Body of pancreas (tissue), 4 donors: ENCODE measurements at regions not wholly inside any gene's neighbourhood (a gene's known extent, or its start where the extent isn't known, plus 50 kb on each side); places are given as distances from the start of the nearest gene placed in this dataset.

Experiments
- ATAC-seq: fragments of 150-250 bp; one replicate; pipeline ENCODE4 v1.9.1; 2016
- DNase-seq, 4 donors: peaks; one replicate each; pipeline ENCODE4 v3.0.0-alpha.2; 2019
- H3K27ac ChIP-seq, 4 donors: fragments of 200-600 bp; sonication (generic); 1 replicate in 3 of 4; 2 replicates in 1 of 4; pipeline versions ENCODE4 v1.5.1 to v1.6.1; 2016 to 2019; ENCODE audit warnings: mild to moderate bottlenecking in 1 of 4, mixed read lengths in 1 of 4, moderate library complexity in 1 of 4
- H3K27me3 ChIP-seq, 2 donors: fragments of 200-600 bp; sonication (generic); one replicate each; pipeline ENCODE4 v1.6.0; 2016; ENCODE audit warnings: mild to moderate bottlenecking in 1 of 2
- H3K36me3 ChIP-seq, 2 donors: fragments of 200-600 bp; sonication (generic); replicated peaks in 1 of 2; 2 replicates each; pipeline ENCODE4 v1.5.1; 2016; ENCODE audit warnings: low read depth in 2 of 2; ENCODE audit not compliant: insufficient read depth in 1 of 2
- H3K4me1 ChIP-seq: fragments of 200-600 bp; sonication (generic); one replicate; pipeline ENCODE4 v1.6.0; 2016
- H3K4me3 ChIP-seq, 2 donors: fragments of 200-600 bp; sonication (generic); 1 replicate in 1 of 2; 2 replicates in 1 of 2; pipeline ENCODE4 v1.5.1; 2016 to 2019
- H3K9me3 ChIP-seq, 3 donors: fragments of 200-600 bp; sonication (generic); 1 replicate in 2 of 3; 2 replicates in 1 of 3; pipeline ENCODE4 v1.5.1; 2016
- POLR2A ChIP-seq, 3 donors: fragments of 450-650 bp; IDR thresholded peaks; one replicate each; pipeline ENCODE4 v1.6.1; 2016; ENCODE audit warnings: antibody characterized with exemption in 3 of 3, mild to moderate bottlenecking in 2 of 3
- WGBS, 2 donors: methylation state at CpG; one replicate each; pipeline ENCODE4 v1.1.5; 2017; 5-methylcytosine and 5-hydroxymethylcytosine counted together
- intact Hi-C: fragments of 100-400 bp; cut with DNase I; formaldehyde crosslinking; loops from one replicate; pipeline ENCODE4 v1.15.1; 2023
- TF ChIP-seq, protein P1 (sequence below), 7 experiments: fragments of 450-650 bp in 4 of 7; fragments of 200-600 bp in 3 of 7; sonication (generic) in 3 of 7; IDR thresholded peaks; one replicate each; pipeline ENCODE4 v1.5.1; 2016 to 2019; ENCODE audit warnings: antibody characterized with exemption in 7 of 7

DNA sequence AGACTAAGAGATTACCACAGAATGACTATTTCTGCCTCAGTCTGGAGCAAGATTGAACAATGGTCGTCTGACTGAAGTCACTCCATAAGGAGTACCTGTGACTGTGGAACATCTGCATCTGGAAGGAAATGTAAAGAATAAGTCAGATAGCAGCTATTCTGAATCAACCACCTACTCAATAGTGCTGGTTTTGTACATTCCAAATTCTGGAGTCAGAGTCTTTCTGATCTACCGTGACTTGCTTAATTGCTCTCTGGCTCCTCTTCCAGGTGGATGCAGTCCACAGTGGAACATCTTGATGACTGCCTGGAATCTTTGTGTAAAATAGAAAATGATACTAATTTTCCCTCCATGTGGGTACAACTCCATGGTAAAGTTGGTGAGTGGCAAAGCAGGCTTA is 156.3 kb upstream of the SEMA3C start:
- 70 to 74% methylated on average over 2 of the region's 2 CpGs for WGBS, 2 donors
- intact Hi-C loops = no loop called here
- TF ChIP-seq POLR2A (IDR thresholded peaks at IDR 0.05) = no peak
- TF ChIP-seq, protein P1, sequence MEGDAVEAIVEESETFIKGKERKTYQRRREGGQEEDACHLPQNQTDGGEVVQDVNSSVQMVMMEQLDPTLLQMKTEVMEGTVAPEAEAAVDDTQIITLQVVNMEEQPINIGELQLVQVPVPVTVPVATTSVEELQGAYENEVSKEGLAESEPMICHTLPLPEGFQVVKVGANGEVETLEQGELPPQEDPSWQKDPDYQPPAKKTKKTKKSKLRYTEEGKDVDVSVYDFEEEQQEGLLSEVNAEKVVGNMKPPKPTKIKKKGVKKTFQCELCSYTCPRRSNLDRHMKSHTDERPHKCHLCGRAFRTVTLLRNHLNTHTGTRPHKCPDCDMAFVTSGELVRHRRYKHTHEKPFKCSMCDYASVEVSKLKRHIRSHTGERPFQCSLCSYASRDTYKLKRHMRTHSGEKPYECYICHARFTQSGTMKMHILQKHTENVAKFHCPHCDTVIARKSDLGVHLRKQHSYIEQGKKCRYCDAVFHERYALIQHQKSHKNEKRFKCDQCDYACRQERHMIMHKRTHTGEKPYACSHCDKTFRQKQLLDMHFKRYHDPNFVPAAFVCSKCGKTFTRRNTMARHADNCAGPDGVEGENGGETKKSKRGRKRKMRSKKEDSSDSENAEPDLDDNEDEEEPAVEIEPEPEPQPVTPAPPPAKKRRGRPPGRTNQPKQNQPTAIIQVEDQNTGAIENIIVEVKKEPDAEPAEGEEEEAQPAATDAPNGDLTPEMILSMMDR (IDR thresholded peaks at IDR 0.05) = no peak
- H3K9me3 ChIP-seq = no peaks in the 10 kb centered on the region
- peaks cover 30% of the 10 kb centered on the region for H3K4me1 ChIP-seq
- H3K27ac ChIP-seq = no peak overlapping the region
- no peaks in the 10 kb centered on the region for H3K36me3 ChIP-seq
- no peak for DNase-seq
- H3K4me3 ChIP-seq = no peak overlapping the region
- no peaks in the 10 kb centered on the region for H3K27me3 ChIP-seq
- ATAC-seq = no peak

DNA sequence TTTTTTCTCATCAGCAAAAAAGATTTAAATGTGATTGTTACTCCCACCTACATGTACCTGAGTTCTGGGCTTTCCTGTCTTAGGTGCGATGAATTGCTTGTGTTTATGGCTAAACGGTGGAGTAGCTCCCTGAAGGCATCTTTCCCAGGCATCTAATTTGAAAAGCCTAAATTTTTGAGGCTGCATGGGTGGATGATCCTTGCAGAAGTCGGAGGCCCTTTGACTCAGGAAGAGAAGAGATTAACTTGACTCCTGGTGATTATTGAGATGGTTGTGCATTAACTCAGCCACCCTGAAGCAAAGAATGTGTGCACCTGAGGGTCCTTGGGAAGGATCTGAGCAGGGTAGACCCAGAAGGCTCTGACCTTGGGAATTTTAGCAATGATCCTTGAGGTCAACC is 155.6 kb upstream of the SEMA3C start:
- ATAC-seq = no peak
- DNase-seq = no peak
- TF ChIP-seq, protein P1 (IDR thresholded peaks at IDR 0.05) = no peak
- TF ChIP-seq POLR2A (IDR thresholded peaks at IDR 0.05) = no peak
- Histone ChIP-seq H3K36me3 (no peaks in the 10 kb centered on the region), H3K9me3 (no peaks in the 10 kb centered on the region), H3K27me3 (no peaks in the 10 kb centered on the region), H3K27ac (peak overlapping the region in 3 of 4 donors; percentile 64 to 86 (median 78)), H3K4me3 (no peak overlapping the region), H3K4me1 (peaks cover 30% of the 10 kb centered on the region)
- WGBS, 2 donors = 56 to 65% methylated on average over 3 of the region's 3 CpGs
- intact Hi-C loops = no loop called here

DNA sequence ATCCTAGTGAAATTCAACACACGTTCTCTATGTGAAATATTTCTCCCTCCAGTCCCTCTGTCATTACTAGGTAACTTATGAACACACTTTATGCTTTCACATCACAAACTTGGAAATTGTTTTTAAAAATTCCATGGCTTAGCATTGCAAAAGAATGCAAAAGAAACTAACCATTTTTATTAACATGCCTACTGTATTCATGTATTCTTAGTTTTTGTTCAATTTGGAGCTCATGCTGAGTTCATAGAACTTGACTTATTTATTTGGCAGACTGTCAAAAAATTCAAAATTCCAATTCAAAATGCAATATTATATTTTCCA is 155.0 kb upstream of the SEMA3C start:
- WGBS, 2 donors = 21 to 25% methylated on average over 1 of the region's 1 CpG
- no peaks in the 10 kb centered on the region for H3K9me3 ChIP-seq
- no peak for DNase-seq
- TF ChIP-seq, protein P1 (IDR thresholded peaks at IDR 0.05) = no peak
- peak in 1 of 3 donors; percentile 15 for TF ChIP-seq POLR2A (IDR thresholded peaks at IDR 0.05)
- peaks cover 30% of the 10 kb centered on the region for H3K4me1 ChIP-seq
- H3K4me3 ChIP-seq = no peak overlapping the region
- no peak for ATAC-seq
- no peaks in the 10 kb centered on the region for H3K36me3 ChIP-seq
- no peaks in the 10 kb centered on the region for H3K27me3 ChIP-seq
- peak overlapping the region; percentile 64 to 86 (median 73) for H3K27ac ChIP-seq
- intact Hi-C loops = no loop called here

DNA sequence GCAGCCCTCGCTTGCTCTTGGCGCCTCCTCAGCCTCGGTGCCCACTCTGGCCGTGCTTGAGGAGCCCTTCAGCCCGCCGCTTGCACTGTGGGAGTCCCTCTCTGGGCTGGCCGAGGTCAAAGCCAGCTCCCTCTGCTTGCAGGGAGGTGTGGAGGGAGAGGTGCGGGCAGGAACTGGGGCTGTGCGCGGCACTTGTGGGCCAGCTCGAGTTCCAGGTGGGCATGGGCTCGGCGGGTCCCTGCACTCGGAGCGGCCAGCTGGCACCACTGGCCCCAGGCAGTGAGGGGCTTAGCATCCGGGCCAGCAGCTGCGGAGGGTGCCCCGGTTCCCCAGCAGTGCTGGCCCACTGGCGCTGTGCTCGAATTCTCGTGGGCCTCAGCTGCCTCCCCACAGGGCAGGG is 152.1 kb upstream of the SEMA3C start:
- H3K27me3 ChIP-seq = no peaks in the 10 kb centered on the region
- ATAC-seq (no peak), DNase-seq (no peak)
- no peak for TF ChIP-seq POLR2A (IDR thresholded peaks at IDR 0.05)
- TF ChIP-seq, protein P1 (IDR thresholded peaks at IDR 0.05) = no peak
- no peaks in the 10 kb centered on the region for H3K9me3 ChIP-seq
- peaks cover 26% of the 10 kb centered on the region for H3K4me1 ChIP-seq
- H3K4me3 ChIP-seq = no peak overlapping the region
- no peaks in the 10 kb centered on the region for H3K36me3 ChIP-seq
- intact Hi-C loops = no loop called here
- 85 to 89% methylated on average over 11 to 21 of the region's 21 CpGs for WGBS, 2 donors
- H3K27ac ChIP-seq = no peak overlapping the region

DNA sequence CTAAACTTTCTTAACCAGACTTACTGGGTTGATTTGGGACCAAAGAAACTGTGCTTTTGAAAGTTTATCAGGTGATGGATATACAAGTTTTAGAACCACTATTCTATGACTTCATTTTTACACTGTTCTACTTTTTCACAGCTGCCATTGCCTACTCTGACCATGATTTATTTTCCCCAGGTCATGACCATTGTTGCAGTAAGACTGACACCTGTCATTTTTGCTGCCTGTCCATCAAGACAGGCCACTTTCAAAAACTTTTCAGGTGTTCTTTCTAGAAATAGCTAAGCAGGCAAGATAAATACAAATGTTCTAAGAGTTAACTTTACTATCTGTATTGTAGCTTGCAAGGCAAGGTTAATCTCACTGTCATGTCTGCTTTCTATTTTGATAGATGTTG is 147.9 kb upstream of the SEMA3C start:
- intact Hi-C loops = no loop called here
- no peak for TF ChIP-seq POLR2A (IDR thresholded peaks at IDR 0.05)
- TF ChIP-seq, protein P1 (IDR thresholded peaks at IDR 0.05) = no peak
- ATAC-seq = no peak
- H3K36me3 ChIP-seq = no peaks in the 10 kb centered on the region
- no peaks in the 10 kb centered on the region for H3K27me3 ChIP-seq
- DNase-seq = no peak
- no peak overlapping the region for H3K27ac ChIP-seq
- H3K4me1 ChIP-seq = peaks cover 29% of the 10 kb centered on the region
- H3K9me3 ChIP-seq = no peaks in the 10 kb centered on the region
- no peak overlapping the region for H3K4me3 ChIP-seq
